ENCODE measurements at regions not wholly inside any gene's neighbourhood (a gene's known extent, or its start where the extent isn't known, plus 50 kb on each side); places are given as distances from the start of the nearest gene placed in this dataset.

DNA sequence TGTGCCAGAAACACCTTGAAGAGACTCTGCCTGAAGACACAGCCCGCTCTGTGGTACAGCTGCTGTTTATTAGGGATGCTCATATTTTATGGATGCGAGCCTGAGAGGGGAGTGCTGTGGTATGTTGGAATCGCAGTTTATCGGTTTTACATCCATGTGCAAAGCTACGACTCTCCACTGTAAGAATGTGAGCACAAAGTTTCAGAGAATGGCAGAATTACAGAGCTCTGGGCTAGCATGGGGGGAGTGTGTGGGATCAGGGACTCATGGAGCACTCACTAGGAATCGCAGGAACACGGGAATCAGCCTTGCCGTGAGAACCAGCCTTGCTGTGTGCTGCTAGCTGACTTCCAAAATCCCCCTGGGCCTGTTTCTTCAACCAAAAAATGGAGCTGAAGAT is 199.9 kb downstream of the RNF144A start:
- Histone ChIP-seq H3K4me2 (ENCODE audit: insufficient read depth, insufficient read length, low read length) (no peak overlapping the region), H3K4ac (ENCODE audit: low read depth, low read length) (no peak overlapping the region), H2AFZ (ENCODE audit: low read length) (no peak overlapping the region), H4K8ac (replicated peaks; ENCODE audit: insufficient read length, low read depth, low read length) (no peak overlapping the region), H3K79me2 (ENCODE audit: insufficient read depth, low read length) (no peaks in the 10 kb centered on the region), H4K5ac (ENCODE audit: insufficient read length, low read depth, low read length) (no peak overlapping the region), H3K23me2 (ENCODE audit: insufficient read length, low read depth, low read length, poor library complexity, severe bottlenecking) (no peaks in the 10 kb centered on the region), H3K14ac (ENCODE audit: insufficient read depth, low read length) (no peak overlapping the region; the same call in 1 of the 2 replicates), H3K18ac (ENCODE audit: insufficient read length, low read depth, low read length) (no peak overlapping the region), H3K9me3 (ENCODE audit: control insufficient read depth, low read depth, low read length) (no peaks in the 10 kb centered on the region), H3T11ph (ENCODE audit: low read length) (no peak overlapping the region), H4K91ac (ENCODE audit: insufficient read length, low read depth, low read length) (no peak overlapping the region), H3K9ac (ENCODE audit: extremely low read depth, insufficient read length, low read length) (no peak overlapping the region), H2BK5ac (ENCODE audit: insufficient read length, low read length) (no peak overlapping the region), H3K27me3 (ENCODE audit: insufficient read depth, low read length) (no peaks in the 10 kb centered on the region), H2BK12ac (ENCODE audit: insufficient read length, low read depth, low read length) (no peak overlapping the region), H2BK120ac (ENCODE audit: low read depth, low read length, poor library complexity, severe bottlenecking) (no peak overlapping the region), H3K4me1 (ENCODE audit: insufficient read depth, low read length) (no peaks in the 10 kb centered on the region), H3K27ac (ENCODE audit: insufficient read length, low read depth, low read length) (no peak overlapping the region), H4K20me1 (ENCODE audit: control insufficient read depth, insufficient read depth, insufficient read length) (no peaks in the 10 kb centered on the region), H2BK20ac (ENCODE audit: low read depth, low read length, poor library complexity, severe bottlenecking) (no peak overlapping the region), H2AK5ac (ENCODE audit: insufficient read length, low read length) (no peak overlapping the region), H3K79me1 (ENCODE audit: insufficient read depth, low read depth, low read length, poor library complexity, severe bottlenecking) (no peaks in the 10 kb centered on the region), H3K23ac (ENCODE audit: insufficient read length, low read depth, low read length) (no peak overlapping the region), H2BK15ac (ENCODE audit: low read depth, low read length) (no peak overlapping the region), H3K56ac (ENCODE audit: insufficient read length, low read depth, low read length) (no peak overlapping the region)
- no peak for DNase-seq
- no CpG with 5 or more reads among the region's 8 CpGs for WGBS (ENCODE audit: extremely low coverage, insufficient read length, low lambda C conversion rate)
- Mint-ChIP-seq H3K27ac (peak overlapping the region in 1 of 3 experiments; percentile 39; a peak in 2 of 7 replicates), H3K9me3 (peaks cover 0 to 9% of the 10 kb centered on the region in 2 experiments; a peak in 1 of 5 replicates), H3K36me3 (ENCODE audit: insufficient read depth in 1 of 3, low read depth in 3 of 3) (peaks cover 0 to 13% (median 2%) of the 10 kb centered on the region in 3 experiments; a peak in 1 of 7 replicates), H3K27me3 (ENCODE audit: low read depth) (no peaks in the 10 kb centered on the region; the same call in 1 of the 2 replicates), H3K4me1 (peaks cover 3 to 6% of the 10 kb centered on the region in 2 experiments; a peak in 3 of 4 replicates), H3K4me3 (no peak overlapping the region)
- TF ChIP-seq, protein P1, sequence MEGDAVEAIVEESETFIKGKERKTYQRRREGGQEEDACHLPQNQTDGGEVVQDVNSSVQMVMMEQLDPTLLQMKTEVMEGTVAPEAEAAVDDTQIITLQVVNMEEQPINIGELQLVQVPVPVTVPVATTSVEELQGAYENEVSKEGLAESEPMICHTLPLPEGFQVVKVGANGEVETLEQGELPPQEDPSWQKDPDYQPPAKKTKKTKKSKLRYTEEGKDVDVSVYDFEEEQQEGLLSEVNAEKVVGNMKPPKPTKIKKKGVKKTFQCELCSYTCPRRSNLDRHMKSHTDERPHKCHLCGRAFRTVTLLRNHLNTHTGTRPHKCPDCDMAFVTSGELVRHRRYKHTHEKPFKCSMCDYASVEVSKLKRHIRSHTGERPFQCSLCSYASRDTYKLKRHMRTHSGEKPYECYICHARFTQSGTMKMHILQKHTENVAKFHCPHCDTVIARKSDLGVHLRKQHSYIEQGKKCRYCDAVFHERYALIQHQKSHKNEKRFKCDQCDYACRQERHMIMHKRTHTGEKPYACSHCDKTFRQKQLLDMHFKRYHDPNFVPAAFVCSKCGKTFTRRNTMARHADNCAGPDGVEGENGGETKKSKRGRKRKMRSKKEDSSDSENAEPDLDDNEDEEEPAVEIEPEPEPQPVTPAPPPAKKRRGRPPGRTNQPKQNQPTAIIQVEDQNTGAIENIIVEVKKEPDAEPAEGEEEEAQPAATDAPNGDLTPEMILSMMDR (conservative IDR thresholded peaks at IDR 0.05) = no peak

Measured in H9 (cell line).